ENCODE measurements at regions not wholly inside any gene's neighbourhood (a gene's known extent, or its start where the extent isn't known, plus 50 kb on each side); places are given as distances from the start of the nearest gene placed in this dataset.

DNA sequence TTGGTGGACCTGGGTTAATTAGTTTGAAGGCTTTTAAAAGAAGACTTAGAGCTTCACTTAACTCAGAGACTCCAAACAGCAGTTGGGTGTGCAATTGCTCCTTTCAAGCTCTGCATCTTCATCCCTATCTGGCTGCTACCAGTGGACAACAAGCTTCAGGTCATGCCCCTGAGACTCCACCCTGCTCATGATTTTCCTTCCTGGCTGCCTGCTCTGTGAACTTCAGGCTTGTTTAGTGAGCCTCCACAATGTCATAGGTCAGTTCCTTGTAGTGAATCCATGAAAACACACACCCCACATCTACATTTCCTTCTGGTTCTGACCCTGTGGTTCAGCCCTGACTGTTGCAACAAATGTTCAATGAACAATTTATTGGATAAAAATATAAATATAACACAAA is 61.1 kb upstream of the MARCKS start:
- no peak for DNase-seq

DNA sequence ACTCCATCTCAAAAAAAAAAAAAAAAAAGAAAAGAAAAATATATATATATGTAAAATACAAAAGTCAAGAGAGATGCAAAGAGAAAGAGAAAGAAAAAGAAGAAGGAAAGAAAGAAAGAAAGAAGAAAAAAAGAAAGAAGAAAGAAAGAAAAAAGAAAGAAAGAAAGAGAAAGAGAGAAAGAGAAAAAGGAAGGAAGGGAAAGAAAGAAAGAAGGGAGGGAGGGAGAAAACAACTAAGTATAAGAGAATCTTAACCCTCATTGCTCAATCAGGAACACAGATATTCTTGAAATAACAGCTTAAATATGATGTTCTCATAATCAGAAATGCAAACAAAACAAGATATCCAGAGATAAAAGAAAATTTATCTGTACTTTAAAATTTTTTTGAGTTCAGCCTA is 54.4 kb upstream of the MARCKS start:
- no peak for DNase-seq

DNA sequence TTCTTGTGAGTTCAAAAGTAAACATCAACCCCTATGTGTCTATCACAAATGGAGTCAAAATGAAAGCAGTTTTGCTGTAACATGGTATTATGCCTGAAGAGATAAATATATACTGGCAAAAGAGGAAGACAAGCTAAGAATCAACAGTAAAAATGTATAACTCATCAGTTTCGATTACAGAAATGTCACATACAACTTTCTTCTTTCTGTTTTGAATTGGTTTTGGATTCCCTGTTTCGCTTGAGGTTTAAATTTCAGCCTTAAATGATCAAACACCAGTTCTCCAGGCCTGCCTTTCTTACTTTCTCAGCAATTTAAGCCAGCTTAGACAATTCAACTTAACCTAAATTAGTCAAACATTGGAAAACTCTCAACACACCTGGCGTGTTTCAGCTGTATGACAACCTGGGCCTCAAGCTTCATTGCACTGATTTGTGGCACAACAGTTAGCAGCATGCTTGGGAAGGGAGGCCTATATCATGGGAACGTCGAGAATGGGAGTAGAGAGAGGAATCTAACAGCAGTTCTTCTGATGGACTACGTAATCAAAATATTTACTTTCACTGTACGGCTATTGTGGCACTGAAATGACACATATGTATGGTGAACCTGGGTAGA is 51.9 kb upstream of the MARCKS start:
- DNase-seq: no peak

DNA sequence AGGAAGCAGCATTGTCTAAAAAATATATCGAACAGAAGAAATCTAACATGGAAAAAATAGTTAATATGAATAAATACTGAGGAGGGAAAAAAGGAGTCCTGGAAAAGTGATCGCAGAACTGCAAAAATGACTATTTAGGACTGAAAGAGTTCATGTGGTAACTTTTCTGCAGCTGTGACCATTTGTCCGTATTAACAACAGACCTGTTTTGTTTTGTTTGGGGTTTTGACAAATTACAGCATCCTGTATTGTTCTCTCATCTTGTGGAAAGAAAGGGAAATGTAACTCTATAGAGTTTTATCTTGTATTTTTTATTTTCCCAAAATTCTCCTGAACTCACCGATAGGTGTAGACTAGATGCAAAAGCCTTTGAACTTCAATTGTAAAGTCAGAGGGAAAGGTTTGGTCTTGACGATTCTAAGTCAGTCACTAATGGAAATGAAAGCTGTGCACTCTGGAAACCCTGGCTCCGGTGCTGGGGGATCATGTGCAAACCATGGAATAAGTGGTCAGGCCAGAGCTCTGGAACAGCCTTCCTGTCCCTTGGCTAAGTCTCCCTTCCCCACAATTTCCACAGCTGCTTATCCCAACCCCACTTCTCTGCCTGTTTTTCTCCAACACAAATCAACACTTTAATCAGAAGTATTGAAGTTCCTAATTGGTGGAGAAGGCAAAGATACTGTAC is 51.2 kb upstream of the MARCKS start:
- no peak for DNase-seq

Measured in NCI-H446 treated with DMSO at 0.1 percent for 48 hours (cell line).